Peyer's patch (tissue), 4 donors: ENCODE measurements at regions not wholly inside any gene's neighbourhood (a gene's known extent, or its start where the extent isn't known, plus 50 kb on each side); places are given as distances from the start of the nearest gene placed in this dataset.

Experiments
- DNase-seq, 3 donors: peaks; one replicate each; pipeline ENCODE4 v3.0.0-alpha.2; 2017 to 2019
- H3K27ac ChIP-seq, 4 donors: fragments of 200-600 bp; sonication (generic); one replicate each; pipeline ENCODE4 v1.5.1; 2016 to 2019
- H3K27me3 ChIP-seq, 2 donors: fragments of 200-600 bp; sonication (generic); one replicate each; pipeline ENCODE4 v1.5.1; 2019
- H3K36me3 ChIP-seq, 3 donors: fragments of 200-600 bp; sonication (generic); one replicate each; pipeline ENCODE4 v1.5.1; 2016 to 2019
- H3K4me1 ChIP-seq, 4 donors: fragments of 200-600 bp; sonication (generic); one replicate each; pipeline ENCODE4 v1.5.1; 2016 to 2019
- H3K4me3 ChIP-seq, 4 donors: fragments of 200-600 bp; sonication (generic); 1 replicate in 3 of 4; 2 replicates in 1 of 4; pipeline ENCODE4 v1.5.1; 2016 to 2019; ENCODE audit warnings: mild to moderate bottlenecking in 1 of 4
- H3K9me3 ChIP-seq, 4 donors: fragments of 200-600 bp; sonication (generic); one replicate each; pipeline ENCODE4 v1.5.1; 2016 to 2019; ENCODE audit warnings: mild to moderate bottlenecking in 1 of 4
- CTCF ChIP-seq, 6 experiments: fragments of 450-650 bp in 4 of 6; fragments of 200-600 bp in 2 of 6; sonication (generic) in 1 of 6; IDR thresholded peaks; one replicate each; pipeline ENCODE4 v1.5.1; 2017 to 2019; ENCODE audit warnings: antibody characterized with exemption in 6 of 6, mild to moderate bottlenecking in 3 of 6, moderate library complexity in 1 of 6
- POLR2A ChIP-seq, 2 donors: fragments of 450-650 bp; IDR thresholded peaks; one replicate each; pipeline ENCODE4 v1.5.1; 2017; ENCODE audit warnings: antibody characterized with exemption in 2 of 2, mild to moderate bottlenecking in 2 of 2, moderate library complexity in 2 of 2

- Histone ChIP-seq H3K27ac (no peak overlapping the region), H3K36me3 (no peaks in the 10 kb centered on the region), H3K4me3 (no peak overlapping the region), H3K27me3 (no peaks in the 10 kb centered on the region), H3K9me3 (no peaks in the 10 kb centered on the region), H3K4me1 (no peaks in the 10 kb centered on the region)
- TF ChIP-seq POLR2A (IDR thresholded peaks at IDR 0.05) = no peak
- TF ChIP-seq CTCF (IDR thresholded peaks at IDR 0.05) = no peak
- DNase-seq = no peak
These were observed 162.6 kb upstream of the CDH13 start for GRCh38 chr16:82464187-82464586.

GRCh38 chr16:82460766-82461165, 166.0 kb upstream of the CDH13 start:
- Histone ChIP-seq H3K4me1 (no peaks in the 10 kb centered on the region), H3K36me3 (no peaks in the 10 kb centered on the region), H3K27me3 (no peaks in the 10 kb centered on the region), H3K4me3 (no peak overlapping the region), H3K9me3 (no peaks in the 10 kb centered on the region), H3K27ac (no peak overlapping the region)
- no peak for DNase-seq
- TF ChIP-seq POLR2A (IDR thresholded peaks at IDR 0.05) (no peak), CTCF (IDR thresholded peaks at IDR 0.05) (no peak)

GRCh38 chr16:82459580-82460256, 167.1 kb upstream of the CDH13 start:
- H3K36me3 ChIP-seq = no peaks in the 10 kb centered on the region
- no peak for DNase-seq
- no peak for TF ChIP-seq POLR2A (IDR thresholded peaks at IDR 0.05)
- TF ChIP-seq CTCF (IDR thresholded peaks at IDR 0.05) = no peak
- H3K27me3 ChIP-seq = no peaks in the 10 kb centered on the region
- no peaks in the 10 kb centered on the region for H3K9me3 ChIP-seq
- H3K4me3 ChIP-seq = no peak overlapping the region
- no peaks in the 10 kb centered on the region for H3K4me1 ChIP-seq
- no peak overlapping the region for H3K27ac ChIP-seq

- Histone ChIP-seq H3K9me3 (no peaks in the 10 kb centered on the region), H3K36me3 (no peaks in the 10 kb centered on the region), H3K27me3 (no peaks in the 10 kb centered on the region), H3K4me1 (no peaks in the 10 kb centered on the region), H3K4me3 (no peak overlapping the region), H3K27ac (no peak overlapping the region)
- peak in 4 of 6 experiments; percentile 36 to 66 (median 65) for TF ChIP-seq CTCF (IDR thresholded peaks at IDR 0.05)
- no peak for TF ChIP-seq POLR2A (IDR thresholded peaks at IDR 0.05)
- peak in 2 of 3 donors; percentile 53 to 69 for DNase-seq
These were observed 170.1 kb upstream of the CDH13 start for GRCh38 chr16:82456683-82457082.

- Histone ChIP-seq H3K27ac (no peak overlapping the region), H3K4me1 (no peaks in the 10 kb centered on the region), H3K9me3 (no peaks in the 10 kb centered on the region), H3K36me3 (no peaks in the 10 kb centered on the region), H3K4me3 (no peak overlapping the region), H3K27me3 (no peaks in the 10 kb centered on the region)
- no peak for TF ChIP-seq CTCF (IDR thresholded peaks at IDR 0.05)
- TF ChIP-seq POLR2A (IDR thresholded peaks at IDR 0.05) = no peak
- DNase-seq = no peak
These were observed 172.2 kb upstream of the CDH13 start for GRCh38 chr16:82454566-82454965.

GRCh38 chr16:82454152-82454551, 172.6 kb upstream of the CDH13 start:
- DNase-seq = no peak
- TF ChIP-seq CTCF (IDR thresholded peaks at IDR 0.05) (no peak), POLR2A (IDR thresholded peaks at IDR 0.05) (no peak)
- Histone ChIP-seq H3K36me3 (no peaks in the 10 kb centered on the region), H3K4me3 (no peak overlapping the region), H3K27ac (no peak overlapping the region), H3K4me1 (no peaks in the 10 kb centered on the region), H3K9me3 (no peaks in the 10 kb centered on the region), H3K27me3 (no peaks in the 10 kb centered on the region)
